ENCODE measurements at regions not wholly inside any gene's neighbourhood (a gene's known extent, or its start where the extent isn't known, plus 50 kb on each side); places are given as distances from the start of the nearest gene placed in this dataset.

DNA sequence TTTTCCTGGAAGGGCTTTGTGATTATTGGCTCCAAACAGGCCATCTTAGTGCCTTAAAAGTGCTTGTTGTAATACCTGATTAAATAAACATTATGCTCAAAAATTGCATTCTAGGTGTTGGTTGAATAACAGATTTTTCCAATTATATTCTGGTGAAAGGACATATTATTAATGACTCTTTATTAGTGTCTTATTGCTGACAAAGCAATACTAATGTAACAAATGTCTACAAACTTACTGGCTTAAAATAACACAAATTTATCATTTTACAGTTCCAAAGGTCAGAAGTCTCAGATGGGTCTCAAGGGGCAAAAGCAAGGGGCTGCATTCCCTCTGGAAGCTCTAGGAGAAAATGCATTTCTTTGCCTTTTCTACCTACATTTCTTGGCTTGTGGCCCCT, 86.9 kb upstream of the CPM start:
- H2BK20ac ChIP-seq (ENCODE audit: low read depth, low read length, poor library complexity, severe bottlenecking) = no peak overlapping the region
- no peak overlapping the region for H2BK120ac ChIP-seq (ENCODE audit: low read depth, low read length, poor library complexity, severe bottlenecking)
- H4K91ac ChIP-seq (ENCODE audit: insufficient read length, low read depth, low read length) = no peak overlapping the region
- no peak overlapping the region for H2AFZ ChIP-seq (ENCODE audit: low read length)
- no peak overlapping the region for H3K56ac ChIP-seq (ENCODE audit: insufficient read length, low read depth, low read length)
- H2BK12ac ChIP-seq (ENCODE audit: insufficient read length, low read depth, low read length) = no peak overlapping the region
- no peaks in the 10 kb centered on the region for H4K20me1 ChIP-seq (ENCODE audit: control insufficient read depth, insufficient read depth, insufficient read length)
- H3K9me3 ChIP-seq (ENCODE audit: control insufficient read depth, low read depth, low read length) = no peaks in the 10 kb centered on the region
- Mint-ChIP-seq H3K36me3 (ENCODE audit: insufficient read depth in 1 of 3, low read depth in 3 of 3) (peaks cover 0 to 7% (median 0%) of the 10 kb centered on the region in 3 experiments; a peak in 3 of 7 replicates), H3K27me3 (ENCODE audit: low read depth) (peaks cover 2% of the 10 kb centered on the region), H3K4me1 (no peaks in the 10 kb centered on the region), H3K9me3 (peaks cover 0 to 6% of the 10 kb centered on the region in 2 experiments; a peak in 3 of 5 replicates), H3K27ac (no peak overlapping the region), H3K4me3 (no peak overlapping the region)
- no peak overlapping the region for H3T11ph ChIP-seq (ENCODE audit: low read length)
- H3K27ac ChIP-seq (ENCODE audit: insufficient read length, low read depth, low read length) = no peak overlapping the region
- H4K5ac ChIP-seq (ENCODE audit: insufficient read length, low read depth, low read length) = no peak overlapping the region
- no peak overlapping the region for H2BK5ac ChIP-seq (ENCODE audit: insufficient read length, low read length)
- DNase-seq = no peak
- H3K27me3 ChIP-seq (ENCODE audit: insufficient read depth, low read length) = no peaks in the 10 kb centered on the region
- H3K23ac ChIP-seq (ENCODE audit: insufficient read length, low read depth, low read length) = no peak overlapping the region
- H2BK15ac ChIP-seq (ENCODE audit: low read depth, low read length) = no peak overlapping the region
- H3K79me1 ChIP-seq (ENCODE audit: insufficient read depth, low read depth, low read length, poor library complexity, severe bottlenecking) = no peaks in the 10 kb centered on the region
- no peak overlapping the region for H2AK5ac ChIP-seq (ENCODE audit: insufficient read length, low read length)
- no peak overlapping the region for H3K18ac ChIP-seq (ENCODE audit: insufficient read length, low read depth, low read length)
- TF ChIP-seq, protein P1, sequence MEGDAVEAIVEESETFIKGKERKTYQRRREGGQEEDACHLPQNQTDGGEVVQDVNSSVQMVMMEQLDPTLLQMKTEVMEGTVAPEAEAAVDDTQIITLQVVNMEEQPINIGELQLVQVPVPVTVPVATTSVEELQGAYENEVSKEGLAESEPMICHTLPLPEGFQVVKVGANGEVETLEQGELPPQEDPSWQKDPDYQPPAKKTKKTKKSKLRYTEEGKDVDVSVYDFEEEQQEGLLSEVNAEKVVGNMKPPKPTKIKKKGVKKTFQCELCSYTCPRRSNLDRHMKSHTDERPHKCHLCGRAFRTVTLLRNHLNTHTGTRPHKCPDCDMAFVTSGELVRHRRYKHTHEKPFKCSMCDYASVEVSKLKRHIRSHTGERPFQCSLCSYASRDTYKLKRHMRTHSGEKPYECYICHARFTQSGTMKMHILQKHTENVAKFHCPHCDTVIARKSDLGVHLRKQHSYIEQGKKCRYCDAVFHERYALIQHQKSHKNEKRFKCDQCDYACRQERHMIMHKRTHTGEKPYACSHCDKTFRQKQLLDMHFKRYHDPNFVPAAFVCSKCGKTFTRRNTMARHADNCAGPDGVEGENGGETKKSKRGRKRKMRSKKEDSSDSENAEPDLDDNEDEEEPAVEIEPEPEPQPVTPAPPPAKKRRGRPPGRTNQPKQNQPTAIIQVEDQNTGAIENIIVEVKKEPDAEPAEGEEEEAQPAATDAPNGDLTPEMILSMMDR (conservative IDR thresholded peaks at IDR 0.05) = no peak
- H3K4ac ChIP-seq (ENCODE audit: low read depth, low read length) = no peak overlapping the region
- H3K23me2 ChIP-seq (ENCODE audit: insufficient read length, low read depth, low read length, poor library complexity, severe bottlenecking) = no peaks in the 10 kb centered on the region
- H3K9ac ChIP-seq (ENCODE audit: extremely low read depth, insufficient read length, low read length) = no peak overlapping the region
- H3K4me2 ChIP-seq (ENCODE audit: insufficient read depth, insufficient read length, low read length) = no peak overlapping the region
- H3K79me2 ChIP-seq (ENCODE audit: insufficient read depth, low read length) = no peaks in the 10 kb centered on the region
- H3K4me1 ChIP-seq (ENCODE audit: insufficient read depth, low read length) = no peaks in the 10 kb centered on the region
- no peak overlapping the region for H4K8ac ChIP-seq (replicated peaks; ENCODE audit: insufficient read length, low read depth, low read length)
- no peak overlapping the region for H3K14ac ChIP-seq (ENCODE audit: insufficient read depth, low read length)
